ENCODE measurements at regions not wholly inside any gene's neighbourhood (a gene's known extent, or its start where the extent isn't known, plus 50 kb on each side); places are given as distances from the start of the nearest gene placed in this dataset.

DNA sequence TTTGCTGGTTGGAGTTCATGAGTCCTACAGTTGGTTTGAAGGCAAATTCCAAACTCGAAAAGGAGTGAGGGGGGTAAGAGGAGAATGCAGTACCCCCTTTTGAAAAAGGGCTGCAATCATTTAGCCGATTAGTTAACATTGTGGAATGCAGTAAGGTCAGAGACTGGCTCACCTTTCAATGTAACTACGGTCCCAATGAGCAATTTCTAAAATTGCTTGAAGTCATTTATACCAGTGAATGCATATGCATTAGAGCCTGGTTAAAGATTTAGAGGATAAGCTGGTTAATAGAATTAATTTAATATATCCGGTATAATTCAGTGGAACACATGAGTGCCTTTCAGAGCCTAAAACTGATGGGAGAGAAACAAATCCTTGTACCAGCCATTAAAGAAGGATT, 172.6 kb upstream of the PAPPA start:
- TF ChIP-seq, protein P1, sequence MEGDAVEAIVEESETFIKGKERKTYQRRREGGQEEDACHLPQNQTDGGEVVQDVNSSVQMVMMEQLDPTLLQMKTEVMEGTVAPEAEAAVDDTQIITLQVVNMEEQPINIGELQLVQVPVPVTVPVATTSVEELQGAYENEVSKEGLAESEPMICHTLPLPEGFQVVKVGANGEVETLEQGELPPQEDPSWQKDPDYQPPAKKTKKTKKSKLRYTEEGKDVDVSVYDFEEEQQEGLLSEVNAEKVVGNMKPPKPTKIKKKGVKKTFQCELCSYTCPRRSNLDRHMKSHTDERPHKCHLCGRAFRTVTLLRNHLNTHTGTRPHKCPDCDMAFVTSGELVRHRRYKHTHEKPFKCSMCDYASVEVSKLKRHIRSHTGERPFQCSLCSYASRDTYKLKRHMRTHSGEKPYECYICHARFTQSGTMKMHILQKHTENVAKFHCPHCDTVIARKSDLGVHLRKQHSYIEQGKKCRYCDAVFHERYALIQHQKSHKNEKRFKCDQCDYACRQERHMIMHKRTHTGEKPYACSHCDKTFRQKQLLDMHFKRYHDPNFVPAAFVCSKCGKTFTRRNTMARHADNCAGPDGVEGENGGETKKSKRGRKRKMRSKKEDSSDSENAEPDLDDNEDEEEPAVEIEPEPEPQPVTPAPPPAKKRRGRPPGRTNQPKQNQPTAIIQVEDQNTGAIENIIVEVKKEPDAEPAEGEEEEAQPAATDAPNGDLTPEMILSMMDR (IDR thresholded peaks at IDR 0.05) = no peak
- TF ChIP-seq EP300 (IDR thresholded peaks at IDR 0.05) = no peak
- no peak for TF ChIP-seq POLR2A (IDR thresholded peaks at IDR 0.05)
- no peak for TF ChIP-seq POLR2AphosphoS5 (IDR thresholded peaks at IDR 0.05)
- WGBS, 2 donors = 74 to 88% methylated on average over 4 of the region's 4 CpGs
- DNase-seq (no peak), ATAC-seq (ENCODE audit: low FRiP score in 2 of 2) (no peak)
- Histone ChIP-seq H3K9me3 (no peaks in the 10 kb centered on the region), H3K4me3 (no peak overlapping the region), H3K27ac (no peak overlapping the region), H3K4me1 (peaks cover 0 to 5% (median 0%) of the 10 kb centered on the region in 4 donors), H3K27me3 (no peaks in the 10 kb centered on the region), H3K36me3 (no peaks in the 10 kb centered on the region)

DNA sequence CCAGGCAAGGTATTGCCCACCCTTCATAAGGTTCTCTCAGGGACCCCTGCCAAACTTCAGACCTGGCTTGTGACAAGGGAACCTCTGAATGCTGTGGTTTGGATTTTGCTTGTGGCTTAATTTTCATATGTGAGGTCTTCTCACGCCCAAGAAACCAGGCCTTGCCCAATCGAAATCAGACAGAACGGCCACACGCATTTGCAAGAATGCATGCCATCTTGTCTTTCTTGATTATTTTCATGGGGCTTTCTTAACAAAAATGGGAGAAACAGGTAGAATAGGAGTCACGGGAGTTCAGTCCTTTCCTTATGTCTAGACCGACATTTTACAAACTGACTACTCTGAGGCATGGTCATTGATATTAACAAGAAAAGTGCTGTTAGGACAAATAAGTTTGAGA, 170.2 kb upstream of the PAPPA start:
- no peaks in the 10 kb centered on the region for H3K9me3 ChIP-seq
- no peak for TF ChIP-seq EP300 (IDR thresholded peaks at IDR 0.05)
- no peak for TF ChIP-seq POLR2AphosphoS5 (IDR thresholded peaks at IDR 0.05)
- TF ChIP-seq, protein P1 (IDR thresholded peaks at IDR 0.05) = no peak
- no peak for TF ChIP-seq POLR2A (IDR thresholded peaks at IDR 0.05)
- no peaks in the 10 kb centered on the region for H3K27me3 ChIP-seq
- H3K36me3 ChIP-seq = no peaks in the 10 kb centered on the region
- H3K4me3 ChIP-seq = no peak overlapping the region
- 91 to 95% methylated on average over 6 of the region's 6 CpGs for WGBS, 2 donors
- ATAC-seq (ENCODE audit: low FRiP score in 2 of 2) (no peak), DNase-seq (no peak)
- H3K4me1 ChIP-seq = peaks cover 0 to 3% (median 0%) of the 10 kb centered on the region in 4 donors
- H3K27ac ChIP-seq = no peak overlapping the region

DNA sequence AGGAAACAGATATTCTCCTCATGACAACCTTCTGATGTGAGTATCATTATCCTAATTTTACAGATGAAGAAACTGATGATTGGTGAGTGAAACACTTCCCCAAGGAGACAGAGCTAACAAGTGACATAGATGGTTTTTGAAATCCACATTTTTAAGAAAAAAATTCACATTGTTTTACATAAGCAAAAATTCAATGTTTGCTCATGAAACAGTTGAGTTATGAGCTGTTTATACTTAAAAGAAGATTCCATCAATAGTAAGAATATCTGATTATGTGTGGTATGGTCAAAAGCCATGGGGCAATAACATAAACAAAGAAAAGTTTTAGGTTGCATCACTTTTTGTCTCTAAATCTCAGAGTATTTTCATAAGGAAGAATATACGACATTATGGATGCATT, 167.9 kb upstream of the PAPPA start:
- Histone ChIP-seq H3K36me3 (no peaks in the 10 kb centered on the region), H3K9me3 (no peaks in the 10 kb centered on the region), H3K27ac (no peak overlapping the region), H3K27me3 (no peaks in the 10 kb centered on the region), H3K4me1 (no peaks in the 10 kb centered on the region), H3K4me3 (no peak overlapping the region)
- no peak for DNase-seq
- TF ChIP-seq POLR2AphosphoS5 (IDR thresholded peaks at IDR 0.05) (no peak), POLR2A (IDR thresholded peaks at IDR 0.05) (no peak), EP300 (IDR thresholded peaks at IDR 0.05) (no peak)
- TF ChIP-seq, protein P1 (IDR thresholded peaks at IDR 0.05) = no peak
- 86 to 90% methylated on average over 1 of the region's 1 CpG for WGBS, 2 donors
- no peak for ATAC-seq (ENCODE audit: low FRiP score in 2 of 2)

DNA sequence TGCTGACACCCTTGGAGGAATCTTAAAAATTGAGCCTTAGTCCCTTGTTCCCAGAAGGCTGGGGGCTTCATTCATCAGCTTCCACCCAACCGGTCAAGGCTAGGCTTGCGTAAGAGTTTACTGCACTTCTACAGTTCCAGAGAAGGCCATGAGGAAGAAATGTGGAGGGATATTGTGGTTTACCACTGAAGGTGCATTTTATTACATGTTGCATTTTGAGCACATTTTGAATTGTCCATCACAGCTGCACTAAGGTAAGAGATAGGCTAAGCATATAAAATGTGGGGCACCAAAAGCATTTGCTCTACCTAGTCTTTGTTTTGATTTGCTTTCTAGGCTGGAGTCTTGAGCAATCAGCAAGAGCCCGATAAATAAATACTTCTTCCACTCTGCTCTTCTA, 167.1 kb upstream of the PAPPA start:
- DNase-seq (no peak), ATAC-seq (ENCODE audit: low FRiP score in 2 of 2) (no peak)
- Histone ChIP-seq H3K27me3 (no peaks in the 10 kb centered on the region), H3K4me3 (no peak overlapping the region), H3K9me3 (no peaks in the 10 kb centered on the region), H3K4me1 (no peaks in the 10 kb centered on the region), H3K36me3 (no peaks in the 10 kb centered on the region), H3K27ac (no peak overlapping the region)
- WGBS, 2 donors = 77 to 85% methylated on average over 3 of the region's 3 CpGs
- no peak for TF ChIP-seq POLR2AphosphoS5 (IDR thresholded peaks at IDR 0.05)
- TF ChIP-seq, protein P1 (IDR thresholded peaks at IDR 0.05) = no peak
- TF ChIP-seq EP300 (IDR thresholded peaks at IDR 0.05) = no peak
- TF ChIP-seq POLR2A (IDR thresholded peaks at IDR 0.05) = no peak

DNA sequence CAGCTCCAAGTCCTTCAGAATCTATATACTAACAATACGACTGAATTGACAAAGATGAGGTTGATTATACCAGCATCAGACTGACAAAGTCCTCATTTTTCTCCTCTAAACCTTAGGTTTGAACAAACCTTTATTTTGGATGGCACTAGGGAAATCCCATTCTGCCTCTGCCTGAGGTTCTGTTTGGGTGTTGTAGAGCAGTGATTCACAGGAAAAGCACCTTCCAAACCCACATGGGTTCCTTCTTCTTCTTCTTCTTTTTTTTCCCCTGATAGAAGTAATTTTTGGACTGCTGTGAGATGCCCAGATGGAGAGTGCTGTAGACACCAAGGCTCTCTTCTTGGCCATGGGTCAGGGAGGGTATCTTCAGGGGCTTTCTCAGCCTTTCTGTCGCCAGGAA, 164.9 kb upstream of the PAPPA start:
- Histone ChIP-seq H3K36me3 (no peaks in the 10 kb centered on the region), H3K4me1 (no peaks in the 10 kb centered on the region), H3K27ac (no peak overlapping the region), H3K4me3 (no peak overlapping the region), H3K9me3 (no peaks in the 10 kb centered on the region), H3K27me3 (no peaks in the 10 kb centered on the region)
- ATAC-seq (ENCODE audit: low FRiP score in 2 of 2) (no peak), DNase-seq (no peak)
- WGBS, 2 donors = 76 to 88% methylated on average over 2 of the region's 2 CpGs
- TF ChIP-seq, protein P1 (IDR thresholded peaks at IDR 0.05) = no peak
- TF ChIP-seq POLR2AphosphoS5 (IDR thresholded peaks at IDR 0.05) = no peak
- TF ChIP-seq EP300 (IDR thresholded peaks at IDR 0.05) = no peak
- no peak for TF ChIP-seq POLR2A (IDR thresholded peaks at IDR 0.05)

Data from upper lobe of left lung (tissue), 6 donors.